Inferior parietal cortex (tissue), 1 donor: ENCODE measurements at regions not wholly inside any gene's neighbourhood (a gene's known extent, or its start where the extent isn't known, plus 50 kb on each side); places are given as distances from the start of the nearest gene placed in this dataset.

Source experiments
- DNase-seq: peaks from one replicate; pipeline ENCODE4 v3.0.0-alpha.2; 2016; ENCODE audit errors: extremely low spot score

DNA sequence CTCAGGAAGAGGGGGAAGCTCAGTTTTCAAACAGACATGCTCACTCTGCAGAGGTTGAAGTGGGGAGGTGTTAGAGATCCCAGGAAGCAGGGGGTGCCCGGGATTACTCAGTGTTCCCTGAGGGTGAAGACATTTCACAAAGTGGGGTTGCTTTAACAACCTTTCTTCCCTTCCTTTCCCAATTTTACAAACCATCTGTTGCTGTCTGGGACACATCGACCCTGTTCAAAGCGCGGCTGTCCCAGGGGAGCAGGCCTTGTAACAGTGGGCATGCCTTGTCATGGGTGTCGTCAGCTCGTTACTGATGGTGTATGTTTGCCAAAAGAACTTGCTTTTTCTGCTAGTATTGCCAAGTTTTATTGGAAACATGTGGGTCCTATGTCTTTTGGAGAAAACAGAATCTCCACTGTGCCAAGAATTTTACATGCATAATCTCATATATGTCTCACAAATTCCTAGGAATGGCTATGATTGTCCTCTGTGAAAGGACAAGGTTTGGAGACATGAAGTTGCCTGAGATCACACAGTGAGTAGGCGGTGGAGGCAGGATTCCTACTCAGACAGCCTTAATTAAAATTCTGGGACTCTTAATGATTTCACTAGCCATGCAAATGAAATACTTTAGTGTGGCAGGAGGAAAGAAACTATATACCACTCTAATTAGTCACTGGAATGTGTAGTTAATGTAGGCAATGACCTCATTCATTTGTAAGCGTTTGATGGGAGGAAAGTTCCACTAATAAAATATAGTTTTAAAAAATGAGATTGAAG, 198.9 kb downstream of the NXNL2 start:
- DNase-seq, result no peak

DNA sequence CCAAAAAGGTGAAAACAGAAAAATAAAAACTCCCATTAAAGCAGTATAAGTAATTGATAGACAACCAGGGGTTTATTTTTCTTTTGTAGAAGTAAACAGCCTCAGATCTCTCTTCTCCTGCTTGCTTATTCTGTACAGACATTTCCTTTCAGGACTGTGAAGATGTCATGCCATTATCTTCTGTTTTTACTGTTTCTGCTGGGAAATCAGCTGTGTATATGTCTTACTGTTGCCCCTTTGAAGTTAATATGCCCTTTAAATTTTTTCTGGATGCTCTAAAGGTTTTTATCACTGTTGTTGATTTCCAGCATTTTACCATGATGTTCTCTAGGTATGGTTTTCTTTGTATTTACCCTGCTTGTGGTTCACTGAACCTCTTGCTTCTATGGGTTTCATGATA, 199.5 kb downstream of the NXNL2 start:
- DNase-seq, result no peak

DNA sequence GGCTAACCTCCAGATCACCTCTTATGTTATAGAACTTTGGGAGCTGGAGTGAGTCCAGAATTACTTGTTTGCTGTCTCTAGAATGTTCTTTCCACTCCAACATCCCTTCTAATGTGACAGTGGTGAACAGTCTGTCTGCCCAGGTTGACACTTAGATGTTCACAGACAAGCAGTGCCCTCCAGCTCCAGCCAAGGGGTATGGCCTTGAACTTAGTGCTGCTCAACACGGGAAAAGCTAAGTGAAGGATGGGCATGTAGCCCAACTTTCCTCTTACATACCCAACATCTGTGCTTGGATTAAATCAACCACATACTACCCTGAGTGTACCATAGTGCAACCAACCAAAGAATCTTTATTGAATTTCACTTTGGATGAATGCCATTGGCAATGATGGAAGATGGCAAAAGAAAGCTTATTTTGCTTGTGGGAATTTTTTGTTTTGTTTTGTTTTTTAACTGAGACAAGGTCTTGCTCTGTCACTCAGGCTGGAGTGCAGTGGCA, 201.2 kb downstream of the NXNL2 start:
- no peak for DNase-seq

GRCh38 chr9:88737031-88737430, 202.1 kb downstream of the NXNL2 start:
- no peak for DNase-seq

DNA sequence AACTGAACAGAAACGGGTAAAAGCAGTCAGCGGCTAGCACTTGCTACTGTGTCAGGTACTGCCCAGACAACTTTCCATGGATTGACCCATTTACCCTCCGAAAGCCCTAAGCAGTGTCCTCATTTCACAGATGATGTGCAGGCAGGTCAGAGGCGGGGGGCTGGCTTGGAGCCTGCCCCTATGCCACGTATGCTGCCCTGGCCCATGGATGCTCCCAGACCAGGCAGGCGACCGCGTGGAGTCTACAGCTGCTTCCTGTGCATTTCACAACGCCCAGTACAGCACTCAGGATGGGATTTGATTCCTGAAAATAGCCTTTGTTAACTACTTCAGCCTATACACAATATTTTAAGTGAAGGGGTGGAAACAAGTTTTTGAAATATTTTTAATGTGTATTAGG, 202.9 kb downstream of the NXNL2 start:
- DNase-seq, result no peak

GRCh38 chr9:88738709-88739108, 203.7 kb downstream of the NXNL2 start:
- no peak for DNase-seq

DNA sequence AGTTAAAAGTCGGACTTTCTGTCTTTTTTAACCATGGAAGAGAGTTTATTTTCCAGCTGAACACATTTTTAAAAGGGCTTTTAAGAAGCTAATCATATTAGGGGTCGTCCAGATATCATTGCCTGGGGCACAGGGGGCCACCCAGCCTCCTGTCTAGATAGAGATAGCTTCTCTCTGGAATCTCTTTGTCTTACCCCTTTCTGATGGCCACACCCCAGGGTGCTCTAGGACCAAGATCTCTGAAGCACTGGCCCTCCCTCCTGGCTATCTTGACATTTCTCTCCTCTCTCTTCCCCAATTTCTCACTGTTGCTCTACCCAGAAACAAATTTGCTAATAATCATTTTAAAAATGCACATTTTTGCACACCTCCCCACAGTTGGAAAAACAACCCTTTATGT, 204.4 kb downstream of the NXNL2 start:
- no peak for DNase-seq

DNA sequence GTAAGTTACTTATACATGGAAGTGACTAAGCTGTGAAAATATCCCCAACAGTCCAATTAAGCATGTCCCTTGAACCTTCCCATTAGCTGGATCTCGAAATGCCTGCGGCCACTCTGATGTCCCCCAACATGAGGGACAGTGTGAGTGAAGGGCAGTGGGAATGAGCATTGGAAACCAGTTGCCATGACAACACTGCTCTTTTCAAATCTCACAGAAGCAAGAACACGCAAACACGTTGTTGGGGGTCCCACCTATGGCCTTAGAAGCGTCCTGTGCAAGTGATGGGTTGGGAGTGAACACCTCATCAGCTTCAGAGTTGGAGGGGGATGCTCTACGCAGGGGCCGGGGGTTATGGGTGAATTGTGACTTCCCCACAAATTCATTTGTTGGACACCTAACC, 205.9 kb downstream of the NXNL2 start:
- no peak for DNase-seq

GRCh38 chr9:88741335-88741734, 206.4 kb downstream of the NXNL2 start:
- no peak for DNase-seq

DNA sequence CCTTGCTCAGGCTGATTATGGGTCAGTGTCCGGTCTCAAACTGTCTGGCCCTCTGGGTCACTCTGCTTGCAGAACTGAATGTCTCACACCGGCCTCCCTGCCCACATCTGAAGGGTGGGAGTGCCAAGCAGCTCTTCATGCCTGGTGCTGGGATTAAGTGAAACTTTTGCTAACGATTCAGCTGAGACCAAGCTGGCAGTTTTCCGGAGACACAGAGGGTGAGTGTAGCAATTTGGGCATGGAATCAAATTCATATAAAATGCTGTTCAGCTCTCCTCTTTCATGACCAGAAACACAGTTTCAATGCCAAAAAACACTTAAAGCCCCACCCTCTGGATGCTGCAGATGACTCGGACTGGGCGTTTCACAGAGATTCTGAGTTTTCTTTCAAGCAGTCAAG, 207.5 kb downstream of the NXNL2 start:
- DNase-seq, result no peak

GRCh38 chr9:88742905-88743304, 207.9 kb downstream of the NXNL2 start:
- DNase-seq, result no peak

DNA sequence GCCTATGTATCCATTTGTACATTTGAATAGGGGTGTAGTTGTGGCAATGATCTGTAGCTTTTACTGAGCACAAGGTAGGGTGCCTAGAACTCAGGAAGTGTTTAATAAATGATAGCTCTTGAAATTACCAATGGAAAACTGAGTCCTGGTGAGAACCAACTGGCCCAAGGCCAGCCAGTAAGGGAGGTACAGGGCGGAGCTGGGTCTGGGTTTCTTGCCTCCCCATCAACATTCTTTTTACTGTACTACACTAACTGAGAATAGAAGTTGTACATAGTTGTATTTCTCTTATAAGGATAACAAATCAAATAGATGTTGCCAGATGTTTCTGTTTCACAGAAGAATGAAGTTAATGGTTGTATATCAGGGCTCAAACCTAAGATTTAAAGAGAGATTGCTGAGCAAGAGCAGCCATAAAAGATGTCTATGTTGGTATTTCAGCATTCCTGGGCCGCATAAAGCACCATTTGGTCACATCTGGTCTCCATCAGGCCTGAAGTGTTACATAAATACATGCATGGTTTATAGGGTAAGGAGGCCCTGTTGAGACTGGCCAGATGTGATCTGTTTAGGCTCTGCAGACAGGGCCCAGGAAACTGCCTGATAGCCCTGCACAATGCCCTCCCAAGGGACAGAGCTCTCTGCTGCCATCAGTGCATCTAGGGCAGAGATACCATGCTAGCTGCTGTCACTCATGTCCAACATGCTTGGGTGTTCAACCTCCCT, 210.5 kb downstream of the NXNL2 start:
- no peak for DNase-seq

GRCh38 chr9:88746029-88746742, 211.2 kb downstream of the NXNL2 start:
- no peak for DNase-seq

GRCh38 chr9:88746743-88747398, 211.9 kb downstream of the NXNL2 start:
- no peak for DNase-seq

GRCh38 chr9:88747768-88748167, 212.8 kb downstream of the NXNL2 start:
- DNase-seq, result no peak

DNA sequence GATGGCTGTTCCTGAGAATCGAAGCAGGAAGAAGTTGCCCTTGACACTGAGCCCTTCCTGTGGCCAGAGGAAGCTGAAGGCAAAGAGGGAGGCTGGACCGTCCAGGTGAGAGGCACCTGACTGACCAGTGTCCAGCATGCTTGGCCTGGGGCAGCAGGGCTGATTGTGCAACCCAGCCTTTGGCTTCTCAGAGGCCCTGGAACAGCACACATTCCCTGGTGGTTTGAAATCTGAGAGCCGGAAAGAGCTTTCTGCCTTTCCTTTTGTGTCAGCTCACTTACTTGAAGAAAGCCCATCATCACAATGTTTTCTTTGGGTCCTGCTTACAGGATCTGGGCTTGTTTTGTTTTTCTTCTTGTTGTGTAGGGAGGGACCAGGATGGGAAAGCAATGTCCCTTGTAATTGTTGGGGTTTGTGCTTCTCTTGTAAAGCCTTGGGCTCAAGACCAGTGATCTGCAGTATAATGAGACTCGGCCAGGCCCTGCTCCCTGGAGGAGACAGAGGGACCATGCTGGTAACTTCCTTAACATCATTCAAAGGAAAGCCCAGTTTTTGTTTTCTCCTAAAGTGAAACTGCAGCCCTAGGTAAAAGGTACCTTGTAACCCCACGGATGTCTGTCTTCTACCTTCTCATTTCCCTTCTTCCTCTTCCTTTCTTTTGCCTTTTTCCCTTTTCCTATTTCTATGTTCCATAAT, 213.7 kb downstream of the NXNL2 start:
- no peak for DNase-seq

GRCh38 chr9:88749420-88749819, 214.4 kb downstream of the NXNL2 start:
- DNase-seq, result no peak

DNA sequence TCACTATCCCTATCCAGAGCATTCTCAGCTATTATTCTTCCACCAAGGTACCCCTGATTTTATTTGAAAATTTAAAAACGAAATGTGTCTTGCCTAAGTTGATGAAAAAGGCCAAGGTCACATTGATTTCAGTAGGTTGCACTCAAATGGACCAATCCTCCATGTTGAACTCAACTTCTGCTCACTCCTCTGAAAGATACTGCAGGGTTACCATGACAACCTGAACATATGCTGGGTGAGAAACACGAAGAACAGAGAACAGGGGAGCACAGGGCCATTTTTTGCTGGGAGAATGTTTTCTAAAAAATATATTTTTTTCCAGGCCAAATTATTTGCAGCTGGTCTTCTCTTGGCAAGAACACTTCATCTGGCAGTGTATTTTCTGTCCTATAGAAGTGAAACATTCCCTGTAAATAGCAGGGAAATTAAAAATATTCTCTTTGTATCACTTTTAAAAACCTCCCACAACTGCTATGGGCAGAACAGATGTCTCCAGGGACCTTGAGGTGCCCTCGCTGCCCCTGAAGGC, 215.9 kb downstream of the NXNL2 start:
- DNase-seq, result peak; percentile 49

- no peak for DNase-seq
Measured at GRCh38 chr9:88751781-88752180, 216.8 kb downstream of the NXNL2 start.

GRCh38 chr9:88753691-88754367, 218.9 kb downstream of the NXNL2 start:
- no peak for DNase-seq

GRCh38 chr9:88754452-88754851, 219.5 kb downstream of the NXNL2 start:
- no peak for DNase-seq
